ENCODE measurements at regions not wholly inside any gene's neighbourhood (a gene's known extent, or its start where the extent isn't known, plus 50 kb on each side); places are given as distances from the start of the nearest gene placed in this dataset.

DNA sequence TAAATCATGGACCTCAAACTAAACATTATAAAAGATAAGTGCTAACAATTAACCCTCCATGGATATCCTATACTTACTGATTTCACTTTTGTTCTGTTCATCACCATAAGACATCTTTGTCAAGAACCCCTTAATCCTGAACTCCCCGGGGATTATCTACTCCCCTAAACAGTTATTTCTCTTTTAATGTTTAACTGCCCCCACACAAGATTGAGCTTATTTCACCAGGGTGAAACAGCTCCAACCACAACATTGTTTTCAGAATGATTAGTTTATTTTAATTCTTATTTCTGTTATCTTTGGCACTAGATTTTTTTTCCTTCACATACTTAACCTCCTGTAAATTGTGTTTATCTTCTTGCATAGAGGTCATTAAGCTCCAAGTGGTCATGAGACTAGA, 103.2 kb upstream of the HCN1 start:
- H3K27ac Mint-ChIP-seq (ENCODE audit: unreplicated experiment): no peak overlapping the region
- no peak for DNase-seq (ENCODE audit: low read depth, low spot score)
- peaks cover 4% of the 10 kb centered on the region for H3K36me3 Mint-ChIP-seq (ENCODE audit: low read depth)
- H3K27me3 Mint-ChIP-seq (ENCODE audit: low read depth): no peaks in the 10 kb centered on the region
- H3K9me3 Mint-ChIP-seq: peaks cover 7% of the 10 kb centered on the region
- H3K4me3 Mint-ChIP-seq: no peak overlapping the region
- H3K4me1 Mint-ChIP-seq: peaks cover 7% of the 10 kb centered on the region
- TF ChIP-seq, protein P1, sequence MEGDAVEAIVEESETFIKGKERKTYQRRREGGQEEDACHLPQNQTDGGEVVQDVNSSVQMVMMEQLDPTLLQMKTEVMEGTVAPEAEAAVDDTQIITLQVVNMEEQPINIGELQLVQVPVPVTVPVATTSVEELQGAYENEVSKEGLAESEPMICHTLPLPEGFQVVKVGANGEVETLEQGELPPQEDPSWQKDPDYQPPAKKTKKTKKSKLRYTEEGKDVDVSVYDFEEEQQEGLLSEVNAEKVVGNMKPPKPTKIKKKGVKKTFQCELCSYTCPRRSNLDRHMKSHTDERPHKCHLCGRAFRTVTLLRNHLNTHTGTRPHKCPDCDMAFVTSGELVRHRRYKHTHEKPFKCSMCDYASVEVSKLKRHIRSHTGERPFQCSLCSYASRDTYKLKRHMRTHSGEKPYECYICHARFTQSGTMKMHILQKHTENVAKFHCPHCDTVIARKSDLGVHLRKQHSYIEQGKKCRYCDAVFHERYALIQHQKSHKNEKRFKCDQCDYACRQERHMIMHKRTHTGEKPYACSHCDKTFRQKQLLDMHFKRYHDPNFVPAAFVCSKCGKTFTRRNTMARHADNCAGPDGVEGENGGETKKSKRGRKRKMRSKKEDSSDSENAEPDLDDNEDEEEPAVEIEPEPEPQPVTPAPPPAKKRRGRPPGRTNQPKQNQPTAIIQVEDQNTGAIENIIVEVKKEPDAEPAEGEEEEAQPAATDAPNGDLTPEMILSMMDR (conservative IDR thresholded peaks at IDR 0.05): no peak

DNA sequence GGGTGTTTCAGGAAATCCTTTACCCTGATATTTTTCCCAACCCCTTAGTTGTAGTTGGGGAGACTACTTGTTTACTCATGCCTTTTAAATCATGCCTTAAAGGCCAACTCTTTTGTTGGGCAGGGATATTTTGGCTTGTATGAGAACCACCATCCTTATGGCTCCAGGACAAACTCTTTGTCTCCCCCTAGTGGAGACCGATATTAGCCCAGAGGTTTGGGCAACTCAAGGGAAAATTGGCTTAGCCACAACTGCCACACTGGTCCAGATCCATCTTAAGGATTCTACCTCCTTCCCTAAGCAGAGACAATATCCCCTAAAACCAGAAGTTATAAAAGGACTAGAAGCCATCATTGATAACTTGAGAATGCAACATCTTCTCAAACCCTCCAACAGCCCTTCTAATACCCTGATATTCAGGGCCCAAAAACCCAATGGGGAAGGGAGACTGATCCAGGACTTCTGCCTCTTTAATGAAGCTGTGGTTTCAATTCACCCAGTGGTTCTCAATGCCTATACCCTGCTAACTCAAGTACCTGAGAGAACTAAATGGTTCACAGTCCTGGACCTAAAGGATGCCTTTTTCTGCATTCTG, 100.9 kb upstream of the HCN1 start:
- no peaks in the 10 kb centered on the region for H3K27me3 Mint-ChIP-seq (ENCODE audit: low read depth)
- H3K27ac Mint-ChIP-seq (ENCODE audit: unreplicated experiment): no peak overlapping the region
- peaks cover 13% of the 10 kb centered on the region for H3K4me1 Mint-ChIP-seq
- TF ChIP-seq, protein P1 (conservative IDR thresholded peaks at IDR 0.05): peak; percentile 53
- H3K9me3 Mint-ChIP-seq: peaks cover 2% of the 10 kb centered on the region
- no peak overlapping the region for H3K4me3 Mint-ChIP-seq
- no peak for DNase-seq (ENCODE audit: low read depth, low spot score)
- H3K36me3 Mint-ChIP-seq (ENCODE audit: low read depth): no peaks in the 10 kb centered on the region

DNA sequence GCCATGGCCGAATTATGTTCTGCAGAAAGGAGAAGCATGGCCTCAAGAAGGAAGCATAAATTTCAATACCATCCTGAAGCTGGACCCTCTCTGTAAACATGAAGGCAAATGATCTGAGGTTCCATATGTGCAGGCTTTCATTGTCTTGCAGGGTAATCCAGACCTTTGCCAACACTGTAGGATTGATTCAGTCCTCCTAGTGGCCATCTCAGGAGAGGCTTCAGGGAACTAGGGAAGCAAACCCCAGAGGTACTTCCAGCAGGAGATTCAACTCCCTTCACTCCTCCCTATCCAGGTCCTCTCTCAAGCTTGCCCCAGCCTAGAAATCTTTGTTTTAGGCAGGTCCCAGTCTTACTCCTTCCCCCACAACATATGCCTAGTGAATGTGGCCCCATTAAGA, 99.3 kb upstream of the HCN1 start:
- no peak overlapping the region for H3K4me3 Mint-ChIP-seq
- DNase-seq (ENCODE audit: low read depth, low spot score): no peak

GRCh38 chr5:45793638-45794532, 97.7 kb upstream of the HCN1 start:
- peaks cover 2% of the 10 kb centered on the region for H3K9me3 Mint-ChIP-seq
- no peaks in the 10 kb centered on the region for H3K36me3 Mint-ChIP-seq (ENCODE audit: low read depth)
- no peaks in the 10 kb centered on the region for H3K27me3 Mint-ChIP-seq (ENCODE audit: low read depth)
- H3K4me3 Mint-ChIP-seq: no peak overlapping the region
- no peak for DNase-seq (ENCODE audit: low read depth, low spot score)
- peaks cover 7% of the 10 kb centered on the region for H3K4me1 Mint-ChIP-seq
- H3K27ac Mint-ChIP-seq (ENCODE audit: unreplicated experiment): no peak overlapping the region
- TF ChIP-seq, protein P1 (conservative IDR thresholded peaks at IDR 0.05): no peak

More for the DNA sequence above, 99.3 kb upstream of the HCN1 start:
- H3K9me3 Mint-ChIP-seq: peaks cover 2% of the 10 kb centered on the region
- H3K4me1 Mint-ChIP-seq: peaks cover 13% of the 10 kb centered on the region
- no peaks in the 10 kb centered on the region for H3K36me3 Mint-ChIP-seq (ENCODE audit: low read depth)
- no peaks in the 10 kb centered on the region for H3K27me3 Mint-ChIP-seq (ENCODE audit: low read depth)
- TF ChIP-seq, protein P1 (conservative IDR thresholded peaks at IDR 0.05): no peak
- H3K27ac Mint-ChIP-seq (ENCODE audit: unreplicated experiment): no peak overlapping the region

- no peaks in the 10 kb centered on the region for H3K36me3 Mint-ChIP-seq (ENCODE audit: low read depth)
Observed at GRCh38 chr5:45779874-45780671, 83.9 kb upstream of the HCN1 start.

More at GRCh38 chr5:45779874-45780671, 83.9 kb upstream of the HCN1 start:
- H3K9me3 Mint-ChIP-seq: no peaks in the 10 kb centered on the region
- no peaks in the 10 kb centered on the region for H3K27me3 Mint-ChIP-seq (ENCODE audit: low read depth)
- DNase-seq (ENCODE audit: low read depth, low spot score): no peak
- no peak overlapping the region for H3K27ac Mint-ChIP-seq (ENCODE audit: unreplicated experiment)
- no peaks in the 10 kb centered on the region for H3K4me1 Mint-ChIP-seq
- no peak overlapping the region for H3K4me3 Mint-ChIP-seq
- TF ChIP-seq, protein P1 (conservative IDR thresholded peaks at IDR 0.05): no peak
